Uterus (tissue), 2 donors: ENCODE measurements at regions not wholly inside any gene's neighbourhood (a gene's known extent, or its start where the extent isn't known, plus 50 kb on each side); places are given as distances from the start of the nearest gene placed in this dataset.

ENCODE experiments used
- POLR2A ChIP-seq, 2 donors: fragments of 450-650 bp; IDR thresholded peaks; one replicate each; pipeline ENCODE4 v1.6.1; 2016; ENCODE audit warnings: antibody characterized with exemption in 2 of 2, mild to moderate bottlenecking in 1 of 2, moderate library complexity in 1 of 2
- TF ChIP-seq, protein P1 (sequence below), 4 experiments: fragments of 200-600 bp in 2 of 4; fragments of 450-650 bp in 2 of 4; sonication (generic) in 2 of 4; IDR thresholded peaks; one replicate each; pipeline ENCODE4 v1.5.1; 2016 to 2019; ENCODE audit warnings: antibody characterized with exemption in 4 of 4, mild to moderate bottlenecking in 2 of 4, moderate library complexity in 1 of 4

DNA sequence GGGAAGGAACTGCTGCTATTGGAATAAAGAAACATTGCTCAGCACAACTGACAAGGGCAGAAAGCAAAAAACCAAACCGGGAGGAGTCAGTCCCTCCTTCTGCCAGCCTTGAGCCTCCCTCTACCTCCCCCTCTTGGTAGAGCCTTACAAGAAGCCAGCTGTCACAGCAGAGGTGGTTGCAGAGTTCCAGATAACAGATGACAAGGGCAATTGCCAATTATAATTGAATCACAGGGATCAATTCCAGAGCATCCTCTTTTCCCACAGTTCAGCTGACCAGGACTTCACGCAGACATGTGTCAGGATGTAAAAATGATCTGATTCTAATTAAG is 548.2 kb upstream of the LRRTM1 start:
- TF ChIP-seq, protein P1, sequence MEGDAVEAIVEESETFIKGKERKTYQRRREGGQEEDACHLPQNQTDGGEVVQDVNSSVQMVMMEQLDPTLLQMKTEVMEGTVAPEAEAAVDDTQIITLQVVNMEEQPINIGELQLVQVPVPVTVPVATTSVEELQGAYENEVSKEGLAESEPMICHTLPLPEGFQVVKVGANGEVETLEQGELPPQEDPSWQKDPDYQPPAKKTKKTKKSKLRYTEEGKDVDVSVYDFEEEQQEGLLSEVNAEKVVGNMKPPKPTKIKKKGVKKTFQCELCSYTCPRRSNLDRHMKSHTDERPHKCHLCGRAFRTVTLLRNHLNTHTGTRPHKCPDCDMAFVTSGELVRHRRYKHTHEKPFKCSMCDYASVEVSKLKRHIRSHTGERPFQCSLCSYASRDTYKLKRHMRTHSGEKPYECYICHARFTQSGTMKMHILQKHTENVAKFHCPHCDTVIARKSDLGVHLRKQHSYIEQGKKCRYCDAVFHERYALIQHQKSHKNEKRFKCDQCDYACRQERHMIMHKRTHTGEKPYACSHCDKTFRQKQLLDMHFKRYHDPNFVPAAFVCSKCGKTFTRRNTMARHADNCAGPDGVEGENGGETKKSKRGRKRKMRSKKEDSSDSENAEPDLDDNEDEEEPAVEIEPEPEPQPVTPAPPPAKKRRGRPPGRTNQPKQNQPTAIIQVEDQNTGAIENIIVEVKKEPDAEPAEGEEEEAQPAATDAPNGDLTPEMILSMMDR (IDR thresholded peaks at IDR 0.05) = no peak
- no peak for TF ChIP-seq POLR2A (IDR thresholded peaks at IDR 0.05)
